BE2C (cell line): ENCODE measurements at regions not wholly inside any gene's neighbourhood (a gene's known extent, or its start where the extent isn't known, plus 50 kb on each side); places are given as distances from the start of the nearest gene placed in this dataset.

Source experiments
- DNase-seq: peaks from one replicate; pipeline ENCODE4 v3.0.0-alpha.2; 2020
- H3K27me3 ChIP-seq: fragments of 250-450 bp; sonication (Bioruptor Pico); 2 replicates; pipeline ENCODE4 v1.5.1; 2020; ENCODE audit warnings: mild to moderate bottlenecking
- H3K36me3 ChIP-seq: fragments of 250-450 bp; sonication (Bioruptor Pico); 2 replicates; pipeline ENCODE4 v1.5.1; 2020; ENCODE audit warnings: mild to moderate bottlenecking
- H3K4me1 ChIP-seq: fragments of 250-450 bp; sonication (Bioruptor Pico); 2 replicates; pipeline ENCODE4 v1.5.1; 2020
- H3K4me3 ChIP-seq: 2 replicates; pipeline ENCODE4 v1.5.1; 2011; ENCODE audit warnings: low read depth, low read length
- H3K9me3 ChIP-seq: fragments of 250-450 bp; sonication (Bioruptor Pico); 2 replicates; pipeline ENCODE4 v1.5.1; 2020
- CTCF ChIP-seq: IDR thresholded peaks from 2 replicates; pipeline ENCODE4 v1.5.1; 2012; ENCODE audit warnings: mild to moderate bottlenecking, low read depth, low read length

- no peak for DNase-seq
- Histone ChIP-seq H3K36me3 (no peaks in the 10 kb centered on the region), H3K9me3 (no peaks in the 10 kb centered on the region), H3K4me3 (no peak overlapping the region), H3K27me3 (peaks cover 7% of the 10 kb centered on the region; the same call in 1 of the 2 replicates), H3K4me1 (no peaks in the 10 kb centered on the region)
- TF ChIP-seq CTCF, result no peak
Measured at GRCh38 chr11:109986488-109986887, 106.7 kb upstream of the ZC3H12C start.

- Histone ChIP-seq H3K9me3 (no peaks in the 10 kb centered on the region), H3K4me1 (no peaks in the 10 kb centered on the region), H3K27me3 (peaks cover 7% of the 10 kb centered on the region; the same call in 1 of the 2 replicates), H3K4me3 (no peak overlapping the region), H3K36me3 (no peaks in the 10 kb centered on the region)
- no peak for TF ChIP-seq CTCF
- no peak for DNase-seq
Measured at GRCh38 chr11:109991835-109992234, 101.4 kb upstream of the ZC3H12C start.

GRCh38 chr11:109993786-109994185, 99.4 kb upstream of the ZC3H12C start:
- no peak overlapping the region for H3K4me3 ChIP-seq
- no peaks in the 10 kb centered on the region for H3K36me3 ChIP-seq
- H3K9me3 ChIP-seq, result no peaks in the 10 kb centered on the region
- no peaks in the 10 kb centered on the region for H3K4me1 ChIP-seq
- DNase-seq, result no peak
- TF ChIP-seq CTCF, result no peak
- peaks cover 7% of the 10 kb centered on the region; the same call in 1 of the 2 replicates for H3K27me3 ChIP-seq

GRCh38 chr11:109994907-109995306, 98.3 kb upstream of the ZC3H12C start:
- no peaks in the 10 kb centered on the region for H3K4me1 ChIP-seq
- DNase-seq, result no peak

GRCh38 chr11:109996060-109996459, 97.1 kb upstream of the ZC3H12C start:
- H3K4me1 ChIP-seq, result no peaks in the 10 kb centered on the region

More at GRCh38 chr11:109994907-109995306, 98.3 kb upstream of the ZC3H12C start:
- H3K4me3 ChIP-seq, result no peak overlapping the region
- H3K9me3 ChIP-seq, result no peaks in the 10 kb centered on the region
- H3K36me3 ChIP-seq, result no peaks in the 10 kb centered on the region
- H3K27me3 ChIP-seq, result peaks cover 5% of the 10 kb centered on the region; the same call in 1 of the 2 replicates
- TF ChIP-seq CTCF, result no peak

GRCh38 chr11:109998921-109999320, 94.3 kb upstream of the ZC3H12C start:
- Histone ChIP-seq H3K36me3 (no peaks in the 10 kb centered on the region), H3K4me3 (no peak overlapping the region), H3K4me1 (no peaks in the 10 kb centered on the region), H3K27me3 (0 out of 2 replicates have a peak, but pooled peaks cover 4% of the 10 kb centered on the region), H3K9me3 (no peaks in the 10 kb centered on the region; the same call in 1 of the 2 replicates)
- TF ChIP-seq CTCF, result no peak
- no peak for DNase-seq

More at GRCh38 chr11:109996060-109996459, 97.1 kb upstream of the ZC3H12C start:
- no peak for TF ChIP-seq CTCF
- no peaks in the 10 kb centered on the region for H3K36me3 ChIP-seq
- DNase-seq, result no peak
- H3K4me3 ChIP-seq, result no peak overlapping the region
- H3K9me3 ChIP-seq, result no peaks in the 10 kb centered on the region; the same call in 1 of the 2 replicates
- peaks cover 5% of the 10 kb centered on the region; the same call in 1 of the 2 replicates for H3K27me3 ChIP-seq
